WTC11 (cell line): ENCODE measurements at regions not wholly inside any gene's neighbourhood (a gene's known extent, or its start where the extent isn't known, plus 50 kb on each side); places are given as distances from the start of the nearest gene placed in this dataset.

Experiments used
- ATAC-seq: fragments of 200-7000 bp; cut with Tn5 transposase; 2 replicates; pipeline ENCODE4 v1.10.0; 2021; ENCODE audit warnings: mild to moderate bottlenecking, moderate library complexity
- CTCF ChIA-PET: fragments of 300-600 bp; sonication (Branson Sonifier 250); formaldehyde crosslinking; loops from one replicate; lab custom pipeline; 2021; ENCODE audit warnings: antibody characterized with exemption; lab: Charles Lee
- POLR2A ChIA-PET: fragments of 350-600 bp; sonication (Branson Sonifier 250); formaldehyde crosslinking; loops from one replicate; lab custom pipeline; 2021; ENCODE audit warnings: antibody characterized with exemption; lab: Charles Lee
- DNase-seq: peaks from one replicate; pipeline ENCODE4 v3.0.0; 2021; ENCODE audit warnings: low spot score
- H3K27ac Mint-ChIP-seq: 2 replicates; pipeline ENCODE4 v1.8.0; 2021; ENCODE audit warnings: mixed read lengths
- H3K27me3 Mint-ChIP-seq: 2 replicates; pipeline ENCODE4 v1.8.0; 2021; ENCODE audit warnings: low read depth, mild to moderate bottlenecking, moderate library complexity, mixed read lengths
- H3K36me3 Mint-ChIP-seq: 2 replicates; pipeline ENCODE4 v1.8.0; 2021; ENCODE audit warnings: mixed read lengths
- H3K4me1 Mint-ChIP-seq: 2 replicates; pipeline ENCODE4 v1.8.0; 2022; ENCODE audit warnings: mixed read lengths
- H3K4me3 Mint-ChIP-seq: 2 replicates; pipeline ENCODE4 v1.8.0; 2021; ENCODE audit warnings: mild to moderate bottlenecking, moderate library complexity, mixed read lengths
- H3K9me3 Mint-ChIP-seq: 2 replicates; pipeline ENCODE4 v1.8.0; 2021; ENCODE audit warnings: mixed read lengths
- AFF4 ChIP-seq: sonication (generic); formaldehyde crosslinking; IDR thresholded peaks from 2 replicates; pipeline ENCODE4 v1.8.1; 2023; ENCODE audit warnings: mild to moderate bottlenecking, missing genetic modification reagents, borderline replicate concordance
- AR ChIP-seq: fragments of 250-450 bp; sonication (Bioruptor Pico); IDR thresholded peaks from 2 replicates; pipeline ENCODE4 v1.9.0; 2021; ENCODE audit warnings: mild to moderate bottlenecking
- ATF3 ChIP-seq: sonication (generic); formaldehyde crosslinking; conservative IDR thresholded peaks from 2 replicates; pipeline ENCODE4 v1.8.1; 2022; ENCODE audit warnings: mild to moderate bottlenecking, missing genetic modification reagents
- E2F1 ChIP-seq: sonication (generic); formaldehyde crosslinking; IDR thresholded peaks from 2 replicates; pipeline ENCODE4 v1.8.0; 2022; ENCODE audit warnings: mild to moderate bottlenecking, missing genetic modification reagents
- ELF4 ChIP-seq: sonication (generic); formaldehyde crosslinking; IDR thresholded peaks from 2 replicates; pipeline ENCODE4 v1.8.1; 2022; ENCODE audit warnings: low read depth, mild to moderate bottlenecking, moderate library complexity, missing genetic modification reagents
- GRHL2 ChIP-seq: fragments of 250-450 bp; sonication (Bioruptor Pico); IDR thresholded peaks from 2 replicates; pipeline ENCODE4 v1.8.0; 2022; ENCODE audit warnings: mild to moderate bottlenecking, moderate library complexity; ENCODE audit not compliant: insufficient replicate concordance, severe bottlenecking
- GTF2I ChIP-seq: fragments of 250-450 bp; sonication (Bioruptor Pico); conservative IDR thresholded peaks from 2 replicates; pipeline ENCODE4 v1.4.0; 2021; ENCODE audit warnings: mild to moderate bottlenecking
- IRF1 ChIP-seq: sonication (generic); formaldehyde crosslinking; IDR thresholded peaks from 2 replicates; pipeline ENCODE4 v1.8.0; 2023; ENCODE audit warnings: missing genetic modification reagents
- JUN ChIP-seq: sonication (generic); formaldehyde crosslinking; IDR thresholded peaks from 2 replicates; pipeline ENCODE4 v1.8.0; 2023; ENCODE audit warnings: mild to moderate bottlenecking, missing genetic modification reagents
- MXD4 ChIP-seq: fragments of 250-450 bp; sonication (Bioruptor Pico); IDR thresholded peaks from 2 replicates; pipeline ENCODE4 v1.8.0; 2021; ENCODE audit warnings: mild to moderate bottlenecking, moderate library complexity, borderline replicate concordance
- MYBL2 ChIP-seq: sonication (generic); formaldehyde crosslinking; IDR thresholded peaks from 2 replicates; pipeline ENCODE4 v1.8.1; 2023; ENCODE audit warnings: mild to moderate bottlenecking, moderate library complexity, missing genetic modification reagents
- NFYB ChIP-seq: sonication (generic); formaldehyde crosslinking; conservative IDR thresholded peaks from 2 replicates; pipeline ENCODE4 v1.8.0; 2022; ENCODE audit warnings: low read depth, missing genetic modification reagents
- NR2C2 ChIP-seq: sonication (generic); formaldehyde crosslinking; IDR thresholded peaks from 2 replicates; pipeline ENCODE4 v1.8.0; 2022; ENCODE audit warnings: mild to moderate bottlenecking, missing genetic modification reagents
- NR3C1 ChIP-seq: sonication (generic); formaldehyde crosslinking; conservative IDR thresholded peaks from 2 replicates; pipeline ENCODE4 v1.8.1; 2023; ENCODE audit warnings: low read depth, mild to moderate bottlenecking, missing genetic modification reagents
- PRDM15 ChIP-seq: sonication (generic); formaldehyde crosslinking; IDR thresholded peaks from 2 replicates; pipeline ENCODE4 v1.8.0; 2022; ENCODE audit warnings: missing genetic modification reagents
- PRRX2 ChIP-seq: fragments of 250-450 bp; sonication (Bioruptor Pico); IDR thresholded peaks from 2 replicates; pipeline ENCODE4 v1.8.0; 2021; ENCODE audit warnings: mild to moderate bottlenecking
- TEAD4 ChIP-seq: sonication (generic); formaldehyde crosslinking; IDR thresholded peaks from 2 replicates; pipeline ENCODE4 v1.8.0; 2022; ENCODE audit warnings: mild to moderate bottlenecking, missing genetic modification reagents
- USF1 ChIP-seq: sonication (generic); formaldehyde crosslinking; IDR thresholded peaks from 2 replicates; pipeline ENCODE4 v1.8.0; 2022; ENCODE audit warnings: mild to moderate bottlenecking, missing genetic modification reagents
- ZBTB21 ChIP-seq: sonication (generic); formaldehyde crosslinking; IDR thresholded peaks from 2 replicates; pipeline ENCODE4 v1.8.1; 2023; ENCODE audit warnings: mild to moderate bottlenecking, missing genetic modification reagents, borderline replicate concordance
- ZNF219 ChIP-seq: sonication (generic); formaldehyde crosslinking; IDR thresholded peaks from 2 replicates; pipeline ENCODE4 v1.8.0; 2023; ENCODE audit warnings: missing genetic modification reagents, mild to moderate bottlenecking, borderline replicate concordance

- CTCF ChIA-PET: no interaction called here
- H3K27me3 Mint-ChIP-seq: peaks cover 14% of the 10 kb centered on the region
- no peaks in the 10 kb centered on the region for H3K36me3 Mint-ChIP-seq
- no peaks in the 10 kb centered on the region for H3K4me1 Mint-ChIP-seq
- no peak overlapping the region for H3K27ac Mint-ChIP-seq
- DNase-seq (no peak), ATAC-seq (no peak)
- no peak overlapping the region for H3K4me3 Mint-ChIP-seq
- TF ChIP-seq MXD4 (no peak), NFYB (CRISPR knock-in tag) (no peak), AFF4 (no peak), NR2C2 (CRISPR knock-in tag) (no peak), NR3C1 (CRISPR knock-in tag) (no peak), ZNF219 (CRISPR knock-in tag) (no peak)
- no peaks in the 10 kb centered on the region for H3K9me3 Mint-ChIP-seq
- POLR2A ChIA-PET: no interaction called here
Observed at GRCh38 chr18:28757466-28758008, 580.6 kb upstream of the CDH2 start.

GRCh38 chr18:28743115-28743514, 566.2 kb upstream of the CDH2 start:
- DNase-seq: no peak
- H3K27ac Mint-ChIP-seq: no peak overlapping the region
- H3K9me3 Mint-ChIP-seq: peaks cover 3% of the 10 kb centered on the region; the same call in 1 of the 2 replicates
- H3K4me3 Mint-ChIP-seq: no peak overlapping the region
- no peak for TF ChIP-seq ATF3 (CRISPR knock-in tag)
- TF ChIP-seq TEAD4 (CRISPR knock-in tag): no peak
- no peak for TF ChIP-seq MYBL2
- TF ChIP-seq JUN: no peak
- TF ChIP-seq GTF2I: no peak
- TF ChIP-seq GRHL2 (CRISPR knock-in tag): no peak
- TF ChIP-seq USF1 (CRISPR knock-in tag): no peak
- TF ChIP-seq PRDM15: no peak
- TF ChIP-seq IRF1 (CRISPR knock-in tag): no peak
- TF ChIP-seq ELF4 (CRISPR knock-in tag): no peak
- TF ChIP-seq ZBTB21 (CRISPR knock-in tag): no peak
- TF ChIP-seq PRRX2 (CRISPR knock-in tag): no peak
- TF ChIP-seq E2F1 (CRISPR knock-in tag): no peak
- TF ChIP-seq AR (CRISPR knock-in tag): no peak
- H3K36me3 Mint-ChIP-seq: no peaks in the 10 kb centered on the region
- POLR2A ChIA-PET: no interaction called here
- no peaks in the 10 kb centered on the region for H3K27me3 Mint-ChIP-seq
- CTCF ChIA-PET: no interaction called here
- no peak for ATAC-seq
- H3K4me1 Mint-ChIP-seq: peaks cover 11% of the 10 kb centered on the region
